ENCODE measurements at regions not wholly inside any gene's neighbourhood (a gene's known extent, or its start where the extent isn't known, plus 50 kb on each side); places are given as distances from the start of the nearest gene placed in this dataset.

DNA sequence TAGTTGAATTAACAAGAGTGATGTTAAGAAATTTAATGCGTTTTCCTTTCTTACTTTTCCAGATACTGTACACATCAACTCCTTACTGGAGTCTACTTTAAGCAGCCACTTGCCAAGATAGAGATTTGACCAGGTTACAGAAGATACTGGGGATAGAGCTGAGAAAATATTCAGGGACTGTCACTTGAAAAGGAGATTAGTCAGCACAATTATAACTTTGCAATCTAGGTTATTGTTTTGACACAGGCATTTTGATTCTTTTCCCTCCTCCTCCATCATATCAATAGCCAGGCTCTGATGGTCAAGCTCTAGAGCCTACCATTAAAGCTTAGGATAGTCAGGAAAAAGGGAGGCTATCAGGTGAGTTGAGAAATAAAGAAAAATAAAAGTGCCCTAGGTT is 345.9 kb upstream of the ITGA1 start:
- TF ChIP-seq, protein P1, sequence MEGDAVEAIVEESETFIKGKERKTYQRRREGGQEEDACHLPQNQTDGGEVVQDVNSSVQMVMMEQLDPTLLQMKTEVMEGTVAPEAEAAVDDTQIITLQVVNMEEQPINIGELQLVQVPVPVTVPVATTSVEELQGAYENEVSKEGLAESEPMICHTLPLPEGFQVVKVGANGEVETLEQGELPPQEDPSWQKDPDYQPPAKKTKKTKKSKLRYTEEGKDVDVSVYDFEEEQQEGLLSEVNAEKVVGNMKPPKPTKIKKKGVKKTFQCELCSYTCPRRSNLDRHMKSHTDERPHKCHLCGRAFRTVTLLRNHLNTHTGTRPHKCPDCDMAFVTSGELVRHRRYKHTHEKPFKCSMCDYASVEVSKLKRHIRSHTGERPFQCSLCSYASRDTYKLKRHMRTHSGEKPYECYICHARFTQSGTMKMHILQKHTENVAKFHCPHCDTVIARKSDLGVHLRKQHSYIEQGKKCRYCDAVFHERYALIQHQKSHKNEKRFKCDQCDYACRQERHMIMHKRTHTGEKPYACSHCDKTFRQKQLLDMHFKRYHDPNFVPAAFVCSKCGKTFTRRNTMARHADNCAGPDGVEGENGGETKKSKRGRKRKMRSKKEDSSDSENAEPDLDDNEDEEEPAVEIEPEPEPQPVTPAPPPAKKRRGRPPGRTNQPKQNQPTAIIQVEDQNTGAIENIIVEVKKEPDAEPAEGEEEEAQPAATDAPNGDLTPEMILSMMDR (IDR thresholded peaks at IDR 0.05; ENCODE audit: poor library complexity), result no peak
- TF ChIP-seq EZH2 (IDR thresholded peaks at IDR 0.05; ENCODE audit: borderline replicate concordance), result no peak
- no peak for TF ChIP-seq EZH2phosphoT487 (IDR thresholded peaks at IDR 0.05; ENCODE audit: low read depth, severe bottlenecking, unreplicated experiment)

DNA sequence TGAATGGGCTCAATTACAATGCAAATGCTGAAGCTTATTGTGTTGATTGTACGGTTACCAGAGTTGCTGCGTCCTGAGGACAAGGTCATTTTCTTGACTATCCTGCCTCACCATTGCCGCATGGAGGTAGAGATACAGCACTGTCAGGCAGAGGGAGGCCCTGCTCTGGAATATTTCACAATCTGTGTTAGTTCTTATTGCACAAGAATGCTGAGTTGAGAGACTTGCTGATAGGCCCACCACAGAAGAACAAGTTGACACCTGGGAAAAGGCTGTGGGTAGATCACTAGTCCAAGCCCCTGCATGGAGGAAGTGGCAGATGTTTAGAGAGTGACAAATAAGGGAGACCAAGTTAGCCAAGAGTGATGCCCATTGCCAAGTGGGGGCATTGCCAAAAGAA is 344.5 kb upstream of the ITGA1 start:
- TF ChIP-seq, protein P1 (IDR thresholded peaks at IDR 0.05; ENCODE audit: poor library complexity), result no peak
- TF ChIP-seq EZH2phosphoT487 (IDR thresholded peaks at IDR 0.05; ENCODE audit: low read depth, severe bottlenecking, unreplicated experiment) (no peak), EZH2 (IDR thresholded peaks at IDR 0.05; ENCODE audit: borderline replicate concordance) (no peak)
- Histone ChIP-seq H3K79me2 (no peaks in the 10 kb centered on the region), H3K27me3 (no peaks in the 10 kb centered on the region), H3K9me2 (replicated peaks; ENCODE audit: insufficient read depth) (no peaks in the 10 kb centered on the region), H3K27ac (no peak overlapping the region), H3K36me3 (replicated peaks; ENCODE audit: insufficient read depth, low read depth) (no peaks in the 10 kb centered on the region), H3K4me2 (no peak overlapping the region), H3K4me1 (ENCODE audit: insufficient read depth) (no peaks in the 10 kb centered on the region), H4K20me1 (ENCODE audit: insufficient read depth, poor library complexity, severe bottlenecking) (no peaks in the 10 kb centered on the region), H3K9me3 (ENCODE audit: low read depth) (no peaks in the 10 kb centered on the region), H2AFZ (no peak overlapping the region), H3K4me3 (no peak overlapping the region)
- 85% methylated on average over 3 of the region's 3 CpGs for WGBS (ENCODE audit: low lambda C conversion rate, missing lambda C conversion rate)
- DNase-seq (ENCODE audit: low spot score), result no peak

More for the DNA sequence above, 345.9 kb upstream of the ITGA1 start:
- Histone ChIP-seq H3K9me2 (replicated peaks; ENCODE audit: insufficient read depth) (no peaks in the 10 kb centered on the region), H2AFZ (no peak overlapping the region), H3K4me2 (no peak overlapping the region), H3K27me3 (no peaks in the 10 kb centered on the region), H3K36me3 (replicated peaks; ENCODE audit: insufficient read depth, low read depth) (no peaks in the 10 kb centered on the region), H3K27ac (no peak overlapping the region), H3K79me2 (no peaks in the 10 kb centered on the region), H3K4me3 (no peak overlapping the region), H3K9me3 (ENCODE audit: low read depth) (no peaks in the 10 kb centered on the region), H3K4me1 (ENCODE audit: insufficient read depth) (no peaks in the 10 kb centered on the region), H4K20me1 (ENCODE audit: insufficient read depth, poor library complexity, severe bottlenecking) (no peaks in the 10 kb centered on the region)
- 92% methylated on average over 1 of the region's 1 CpG for WGBS (ENCODE audit: low lambda C conversion rate, missing lambda C conversion rate)
- no peak for DNase-seq (ENCODE audit: low spot score)

DNA sequence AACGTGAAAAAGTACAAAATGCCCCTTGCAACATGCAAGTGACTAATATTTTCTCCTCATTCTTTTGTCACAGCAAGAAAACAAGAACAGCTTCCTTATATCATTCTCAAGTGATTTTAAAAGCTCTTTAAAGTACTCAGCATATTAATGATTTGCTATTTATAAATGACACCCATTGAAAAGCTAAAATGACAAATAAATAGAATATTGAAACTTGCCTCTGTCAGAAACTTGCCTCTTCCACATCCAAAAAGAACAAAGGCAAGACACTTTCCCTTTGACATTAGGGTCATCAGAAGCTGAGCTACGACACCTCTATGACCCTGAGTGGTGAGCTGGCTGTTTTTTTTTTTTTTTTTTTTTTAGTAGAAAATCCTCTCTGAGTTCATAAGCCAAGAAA is 339.6 kb upstream of the ITGA1 start:
- no peaks in the 10 kb centered on the region for H3K9me3 ChIP-seq (ENCODE audit: low read depth)
- no peak overlapping the region for H2AFZ ChIP-seq
- no peaks in the 10 kb centered on the region for H3K4me1 ChIP-seq (ENCODE audit: insufficient read depth)
- no peak overlapping the region for H3K4me3 ChIP-seq
- 78% methylated on average over 2 of the region's 2 CpGs for WGBS (ENCODE audit: low lambda C conversion rate, missing lambda C conversion rate)
- H3K9me2 ChIP-seq (replicated peaks; ENCODE audit: insufficient read depth), result no peaks in the 10 kb centered on the region
- no peaks in the 10 kb centered on the region for H4K20me1 ChIP-seq (ENCODE audit: insufficient read depth, poor library complexity, severe bottlenecking)
- no peak for TF ChIP-seq EZH2phosphoT487 (IDR thresholded peaks at IDR 0.05; ENCODE audit: low read depth, severe bottlenecking, unreplicated experiment)
- TF ChIP-seq, protein P1 (IDR thresholded peaks at IDR 0.05; ENCODE audit: poor library complexity), result no peak
- no peak for TF ChIP-seq EZH2 (IDR thresholded peaks at IDR 0.05; ENCODE audit: borderline replicate concordance)
- no peaks in the 10 kb centered on the region for H3K79me2 ChIP-seq
- no peaks in the 10 kb centered on the region for H3K36me3 ChIP-seq (replicated peaks; ENCODE audit: insufficient read depth, low read depth)
- no peak for DNase-seq (ENCODE audit: low spot score)
- no peak overlapping the region for H3K4me2 ChIP-seq
- no peaks in the 10 kb centered on the region for H3K27me3 ChIP-seq
- no peak overlapping the region for H3K27ac ChIP-seq

DNA sequence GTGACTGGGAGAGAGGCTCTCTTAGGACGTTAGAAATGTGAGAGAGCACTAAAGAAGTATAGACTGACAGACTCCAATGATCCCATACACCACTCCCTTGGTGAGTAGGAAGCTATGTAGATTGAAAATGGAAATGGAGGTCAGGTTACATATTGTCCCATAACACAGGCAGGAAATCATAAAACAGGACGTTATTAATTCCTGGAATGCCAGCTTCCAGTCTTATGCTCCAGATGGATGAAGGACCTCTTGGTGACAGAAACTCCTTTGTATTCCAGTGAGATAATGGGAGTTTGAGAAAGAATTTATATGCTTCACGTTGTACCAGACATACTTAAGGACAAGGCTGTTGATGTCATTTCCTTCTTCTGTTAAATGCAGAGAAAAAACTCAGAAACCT is 338.2 kb upstream of the ITGA1 start:
- no peak for DNase-seq (ENCODE audit: low spot score)
- H3K79me2 ChIP-seq, result no peaks in the 10 kb centered on the region
- H2AFZ ChIP-seq, result no peak overlapping the region
- H3K4me1 ChIP-seq (ENCODE audit: insufficient read depth), result no peaks in the 10 kb centered on the region
- no peak overlapping the region for H3K4me3 ChIP-seq
- TF ChIP-seq EZH2phosphoT487 (IDR thresholded peaks at IDR 0.05; ENCODE audit: low read depth, severe bottlenecking, unreplicated experiment) (no peak), EZH2 (IDR thresholded peaks at IDR 0.05; ENCODE audit: borderline replicate concordance) (no peak)
- TF ChIP-seq, protein P1 (IDR thresholded peaks at IDR 0.05; ENCODE audit: poor library complexity), result no peak
- H3K9me3 ChIP-seq (ENCODE audit: low read depth), result no peaks in the 10 kb centered on the region
- no peaks in the 10 kb centered on the region for H3K36me3 ChIP-seq (replicated peaks; ENCODE audit: insufficient read depth, low read depth)
- H3K27me3 ChIP-seq, result no peaks in the 10 kb centered on the region
- H3K27ac ChIP-seq, result no peak overlapping the region
- H3K4me2 ChIP-seq, result no peak overlapping the region
- 61% methylated on average over 3 of the region's 3 CpGs for WGBS (ENCODE audit: low lambda C conversion rate, missing lambda C conversion rate)
- H3K9me2 ChIP-seq (replicated peaks; ENCODE audit: insufficient read depth), result no peaks in the 10 kb centered on the region
- no peaks in the 10 kb centered on the region for H4K20me1 ChIP-seq (ENCODE audit: insufficient read depth, poor library complexity, severe bottlenecking)

Data from hepatocyte (in vitro differentiated cells).